ENCODE measurements at regions not wholly inside any gene's neighbourhood (a gene's known extent, or its start where the extent isn't known, plus 50 kb on each side); places are given as distances from the start of the nearest gene placed in this dataset.
"Not testable (repeated sequence)": the region's sequence is repeated elsewhere in the genome, so short reads cannot be mapped to it uniquely, and the experiment has no call there.

- ATAC-seq (no peak), DNase-seq (no peak)
- CTCF ChIA-PET: no interaction called here
- Mint-ChIP-seq H3K27ac (no peak overlapping the region), H3K27me3 (no peaks in the 10 kb centered on the region), H3K9me3 (ENCODE audit: low read depth) (peaks cover 13% of the 10 kb centered on the region), H3K36me3 (no peaks in the 10 kb centered on the region), H3K4me3 (no peak overlapping the region), H3K4me1 (no peaks in the 10 kb centered on the region)
Observed at GRCh38 chr1:80607064-80607463, 1193.7 kb upstream of the ADGRL2 start.

- Mint-ChIP-seq H3K27me3 (no peaks in the 10 kb centered on the region), H3K4me3 (no peak overlapping the region), H3K36me3 (peaks cover 2% of the 10 kb centered on the region), H3K4me1 (no peaks in the 10 kb centered on the region), H3K27ac (no peak overlapping the region), H3K9me3 (ENCODE audit: low read depth) (peaks cover 24% of the 10 kb centered on the region)
- DNase-seq (no peak), ATAC-seq (no peak)
- CTCF ChIA-PET: no interaction called here
Observed at GRCh38 chr1:80594013-80594412, 1206.7 kb upstream of the ADGRL2 start.

- H3K27ac Mint-ChIP-seq: no peak overlapping the region
- no peak overlapping the region for H3K4me3 Mint-ChIP-seq
- CTCF ChIA-PET: no interaction called here
- ATAC-seq (no peak), DNase-seq (no peak)
- H3K36me3 Mint-ChIP-seq: peaks cover 2% of the 10 kb centered on the region
- H3K9me3 Mint-ChIP-seq (ENCODE audit: low read depth): peaks cover 24% of the 10 kb centered on the region
- no peaks in the 10 kb centered on the region for H3K4me1 Mint-ChIP-seq
- no peaks in the 10 kb centered on the region for H3K27me3 Mint-ChIP-seq
Observed at GRCh38 chr1:80593197-80593596, 1207.5 kb upstream of the ADGRL2 start.

GRCh38 chr1:80582980-80583379, 1217.8 kb upstream of the ADGRL2 start:
- CTCF ChIA-PET: no interaction called here
- H3K9me3 Mint-ChIP-seq (ENCODE audit: low read depth): peaks cover 14% of the 10 kb centered on the region
- H3K27me3 Mint-ChIP-seq: no peaks in the 10 kb centered on the region
- no peaks in the 10 kb centered on the region for H3K4me1 Mint-ChIP-seq
- ATAC-seq (no peak), DNase-seq (no peak)
- no peaks in the 10 kb centered on the region for H3K36me3 Mint-ChIP-seq
- no peak overlapping the region for H3K4me3 Mint-ChIP-seq
- no peak overlapping the region for H3K27ac Mint-ChIP-seq

- no peaks in the 10 kb centered on the region for H3K4me1 Mint-ChIP-seq
- CTCF ChIA-PET: no interaction called here
- H3K4me3 Mint-ChIP-seq: no peak overlapping the region
- H3K27me3 Mint-ChIP-seq: no peaks in the 10 kb centered on the region
- H3K27ac Mint-ChIP-seq: no peak overlapping the region
- peaks cover 11% of the 10 kb centered on the region for H3K9me3 Mint-ChIP-seq (ENCODE audit: low read depth)
- no peaks in the 10 kb centered on the region for H3K36me3 Mint-ChIP-seq
- no peak for ATAC-seq
- no peak for DNase-seq
Observed at GRCh38 chr1:80579055-80579454, 1221.7 kb upstream of the ADGRL2 start.

GRCh38 chr1:80566867-80567266, 1233.9 kb upstream of the ADGRL2 start:
- no peak for DNase-seq
- Mint-ChIP-seq H3K36me3 (no peaks in the 10 kb centered on the region), H3K27me3 (no peaks in the 10 kb centered on the region), H3K27ac (no peak overlapping the region), H3K4me3 (no peak overlapping the region), H3K4me1 (no peaks in the 10 kb centered on the region), H3K9me3 (ENCODE audit: low read depth) (peaks cover 6% of the 10 kb centered on the region)
- no peak for ATAC-seq
- CTCF ChIA-PET: no interaction called here

GRCh38 chr1:80566123-80566522, 1234.6 kb upstream of the ADGRL2 start:
- Mint-ChIP-seq H3K27me3 (no peaks in the 10 kb centered on the region), H3K4me1 (no peaks in the 10 kb centered on the region), H3K36me3 (no peaks in the 10 kb centered on the region), H3K4me3 (no peak overlapping the region), H3K9me3 (ENCODE audit: low read depth) (peaks cover 6% of the 10 kb centered on the region), H3K27ac (no peak overlapping the region)
- DNase-seq (no peak), ATAC-seq (no peak)
- CTCF ChIA-PET: no interaction called here

- no peak for DNase-seq
- Mint-ChIP-seq H3K36me3 (no peaks in the 10 kb centered on the region), H3K9me3 (ENCODE audit: low read depth) (peaks cover 7% of the 10 kb centered on the region), H3K27me3 (no peaks in the 10 kb centered on the region), H3K4me1 (no peaks in the 10 kb centered on the region), H3K27ac (no peak overlapping the region), H3K4me3 (no peak overlapping the region)
- no peak for ATAC-seq
- CTCF ChIA-PET: no interaction called here
Observed at GRCh38 chr1:80565406-80565805, 1235.3 kb upstream of the ADGRL2 start.

- H3K27me3 Mint-ChIP-seq: no peaks in the 10 kb centered on the region
- H3K36me3 Mint-ChIP-seq: no peaks in the 10 kb centered on the region
- ATAC-seq: no peak
Observed at GRCh38 chr1:80542231-80542630, 1258.5 kb upstream of the ADGRL2 start.

GRCh38 chr1:80540596-80540995, 1260.1 kb upstream of the ADGRL2 start:
- Mint-ChIP-seq H3K36me3 (no peaks in the 10 kb centered on the region), H3K4me1 (no peaks in the 10 kb centered on the region), H3K9me3 (ENCODE audit: low read depth) (peaks cover 11% of the 10 kb centered on the region), H3K4me3 (no peak overlapping the region), H3K27me3 (no peaks in the 10 kb centered on the region), H3K27ac (no peak overlapping the region)
- CTCF ChIA-PET: no interaction called here
- ATAC-seq (no peak), DNase-seq (no peak)

More at GRCh38 chr1:80542231-80542630, 1258.5 kb upstream of the ADGRL2 start:
- DNase-seq: no peak
- CTCF ChIA-PET: no interaction called here
- H3K4me1 Mint-ChIP-seq: no peaks in the 10 kb centered on the region
- H3K9me3 Mint-ChIP-seq (ENCODE audit: low read depth): peaks cover 11% of the 10 kb centered on the region
- no peak overlapping the region for H3K4me3 Mint-ChIP-seq
- H3K27ac Mint-ChIP-seq: no peak overlapping the region

- Mint-ChIP-seq H3K27me3 (no peaks in the 10 kb centered on the region), H3K36me3 (no peaks in the 10 kb centered on the region), H3K4me1 (no peaks in the 10 kb centered on the region), H3K27ac (no peak overlapping the region), H3K9me3 (ENCODE audit: low read depth) (peaks cover 11% of the 10 kb centered on the region), H3K4me3 (no peak overlapping the region)
- ATAC-seq (no peak), DNase-seq (no peak)
- CTCF ChIA-PET: no interaction called here
Observed at GRCh38 chr1:80540149-80540548, 1260.6 kb upstream of the ADGRL2 start.

GRCh38 chr1:80539298-80539697, 1261.4 kb upstream of the ADGRL2 start:
- CTCF ChIA-PET; H3K4me1 Mint-ChIP-seq; H3K9me3 Mint-ChIP-seq (ENCODE audit: low read depth); ATAC-seq; H3K27ac Mint-ChIP-seq; H3K4me3 Mint-ChIP-seq; H3K36me3 Mint-ChIP-seq; DNase-seq; H3K27me3 Mint-ChIP-seq: not testable (repeated sequence)

- no peaks in the 10 kb centered on the region for H3K27me3 Mint-ChIP-seq
- ATAC-seq: no peak
- no peak overlapping the region for H3K4me3 Mint-ChIP-seq
Observed at GRCh38 chr1:80536461-80536860, 1264.3 kb upstream of the ADGRL2 start.

GRCh38 chr1:80535466-80535865, 1265.3 kb upstream of the ADGRL2 start:
- no peak overlapping the region for H3K4me3 Mint-ChIP-seq
- H3K9me3 Mint-ChIP-seq (ENCODE audit: low read depth): peaks cover 7% of the 10 kb centered on the region
- no peaks in the 10 kb centered on the region for H3K4me1 Mint-ChIP-seq
- H3K27me3 Mint-ChIP-seq: no peaks in the 10 kb centered on the region
- DNase-seq (no peak), ATAC-seq (no peak)
- no peak overlapping the region for H3K27ac Mint-ChIP-seq
- CTCF ChIA-PET: no interaction called here
- H3K36me3 Mint-ChIP-seq: no peaks in the 10 kb centered on the region

More at GRCh38 chr1:80536461-80536860, 1264.3 kb upstream of the ADGRL2 start:
- no peaks in the 10 kb centered on the region for H3K36me3 Mint-ChIP-seq
- H3K27ac Mint-ChIP-seq: no peak overlapping the region
- no peaks in the 10 kb centered on the region for H3K4me1 Mint-ChIP-seq
- DNase-seq: no peak
- CTCF ChIA-PET: no interaction called here
- H3K9me3 Mint-ChIP-seq (ENCODE audit: low read depth): peaks cover 9% of the 10 kb centered on the region

- Mint-ChIP-seq H3K4me3 (no peak overlapping the region), H3K9me3 (ENCODE audit: low read depth) (peaks cover 4% of the 10 kb centered on the region), H3K27ac (no peak overlapping the region), H3K4me1 (no peaks in the 10 kb centered on the region), H3K36me3 (no peaks in the 10 kb centered on the region), H3K27me3 (no peaks in the 10 kb centered on the region)
- ATAC-seq (no peak), DNase-seq (no peak)
- CTCF ChIA-PET: no interaction called here
Observed at GRCh38 chr1:80534606-80535360, 1266.0 kb upstream of the ADGRL2 start.

Data from activated CD8-positive, alpha-beta memory T cell treated with anti-CD3 and anti-CD28 coated beads, Interleukin-2, amount 10 ng/mL, durations not matched to agents 7 days and 5 days (primary cell).